Activated B cell treated with CpG ODN at 0.5 μM for 24 hours (primary cell): ENCODE measurements at regions not wholly inside any gene's neighbourhood (a gene's known extent, or its start where the extent isn't known, plus 50 kb on each side); places are given as distances from the start of the nearest gene placed in this dataset.

Experiments used
- ATAC-seq: fragments of 200-7000 bp; cut with Tn5 transposase; one replicate; pipeline ENCODE4 v1.10.0; 2021; ENCODE audit warnings: low read depth, mild to moderate bottlenecking, moderate library complexity
- CTCF ChIA-PET: fragments of 350-600 bp; sonication (Branson Sonifier 250); formaldehyde crosslinking; loops from one replicate; lab custom pipeline; 2021; ENCODE audit warnings: antibody characterized with exemption; lab: Charles Lee
- POLR2A ChIA-PET: fragments of 350-600 bp; sonication (Branson Sonifier 250); formaldehyde crosslinking; loops from one replicate; lab custom pipeline; 2021; ENCODE audit warnings: antibody characterized with exemption; lab: Charles Lee
- DNase-seq: peaks from one replicate; pipeline ENCODE4 v3.0.0; 2022
- H3K27ac Mint-ChIP-seq: one replicate; pipeline ENCODE4 v1.8.0; 2020; ENCODE audit warnings: mixed read lengths
- H3K27me3 Mint-ChIP-seq: one replicate; pipeline ENCODE4 v1.8.0; 2021; ENCODE audit warnings: mixed read lengths
- H3K36me3 Mint-ChIP-seq: one replicate; pipeline ENCODE4 v1.8.0; 2021; ENCODE audit warnings: low read depth, mixed read lengths
- H3K4me1 Mint-ChIP-seq: one replicate; pipeline ENCODE4 v1.8.0; 2021; ENCODE audit warnings: mixed read lengths
- H3K4me3 Mint-ChIP-seq: one replicate; pipeline ENCODE4 v1.8.0; 2020; ENCODE audit warnings: mild to moderate bottlenecking, mixed read lengths
- H3K9me3 Mint-ChIP-seq: one replicate; pipeline ENCODE4 v1.8.0; 2020; ENCODE audit warnings: mixed read lengths
- CTCF ChIP-seq: fragments of 200-600 bp; IDR thresholded peaks from one replicate; pipeline ENCODE4 v1.8.0; 2022; ENCODE audit warnings: antibody characterized with exemption, mild to moderate bottlenecking
- intact Hi-C: fragments of 100-400 bp; cut with micrococcal nuclease; formaldehyde crosslinking; loops from one replicate; pipeline ENCODE4 v1.15.1; 2024

GRCh38 chr6:88386167-88386566 lies 220.0 kb upstream of the CNR1 start:
- intact Hi-C loops: no loop called here
- DNase-seq: no peak
- Mint-ChIP-seq H3K27me3 (peaks cover 5% of the 10 kb centered on the region), H3K9me3 (no peaks in the 10 kb centered on the region), H3K27ac (no peak overlapping the region), H3K4me3 (no peak overlapping the region), H3K36me3 (no peaks in the 10 kb centered on the region), H3K4me1 (no peaks in the 10 kb centered on the region)
- no peak for TF ChIP-seq CTCF
- ATAC-seq: no peak
- ChIA-PET POLR2A (no interaction called here), CTCF (no interaction called here)

GRCh38 chr6:88383183-88383582 lies 217.0 kb upstream of the CNR1 start:
- H3K27ac Mint-ChIP-seq: no peak overlapping the region
- CTCF ChIA-PET: no interaction called here

GRCh38 chr6:88381289-88381642 lies 215.1 kb upstream of the CNR1 start:
- intact Hi-C loops: no loop called here
- TF ChIP-seq CTCF: no peak
- Mint-ChIP-seq H3K4me1 (no peaks in the 10 kb centered on the region), H3K36me3 (no peaks in the 10 kb centered on the region), H3K27ac (no peak overlapping the region), H3K27me3 (peaks cover 2% of the 10 kb centered on the region), H3K9me3 (no peaks in the 10 kb centered on the region), H3K4me3 (no peak overlapping the region)
- ChIA-PET CTCF (no interaction called here), POLR2A (interaction anchor here (0.7 kb wide), 1 partner anchor 16 kb away, joined by 3 read pairs; no protein-coding TSS in a partner anchor)
- ATAC-seq: no peak
- DNase-seq: no peak

More at GRCh38 chr6:88383183-88383582, 217.0 kb upstream of the CNR1 start:
- ATAC-seq (no peak), DNase-seq (no peak)
- no peak for TF ChIP-seq CTCF
- Mint-ChIP-seq H3K4me1 (no peaks in the 10 kb centered on the region), H3K9me3 (no peaks in the 10 kb centered on the region), H3K36me3 (no peaks in the 10 kb centered on the region), H3K4me3 (no peak overlapping the region), H3K27me3 (peaks cover 4% of the 10 kb centered on the region)
- intact Hi-C loops: no loop called here
- POLR2A ChIA-PET: no interaction called here

GRCh38 chr6:88380618-88381288 lies 214.6 kb upstream of the CNR1 start:
- Mint-ChIP-seq H3K27me3 (peaks cover 2% of the 10 kb centered on the region), H3K4me1 (no peaks in the 10 kb centered on the region), H3K4me3 (no peak overlapping the region), H3K27ac (no peak overlapping the region), H3K9me3 (no peaks in the 10 kb centered on the region), H3K36me3 (no peaks in the 10 kb centered on the region)
- TF ChIP-seq CTCF: no peak
- CTCF ChIA-PET: no interaction called here
- POLR2A ChIA-PET: interaction anchor here (0.7 kb wide), 1 partner anchor 15 kb away, joined by 3 read pairs; no protein-coding TSS in a partner anchor
- no peak for DNase-seq
- intact Hi-C loops: no loop called here
- no peak for ATAC-seq

GRCh38 chr6:88380083-88380482 lies 213.9 kb upstream of the CNR1 start:
- TF ChIP-seq CTCF: no peak
- Mint-ChIP-seq H3K36me3 (no peaks in the 10 kb centered on the region), H3K9me3 (no peaks in the 10 kb centered on the region), H3K4me1 (no peaks in the 10 kb centered on the region), H3K27me3 (peaks cover 2% of the 10 kb centered on the region), H3K27ac (no peak overlapping the region), H3K4me3 (no peak overlapping the region)
- POLR2A ChIA-PET: no interaction called here
- CTCF ChIA-PET: no interaction called here
- ATAC-seq (no peak), DNase-seq (no peak)
- intact Hi-C loops: no loop called here
